GM12878 (cell line): ENCODE measurements at regions not wholly inside any gene's neighbourhood (a gene's known extent, or its start where the extent isn't known, plus 50 kb on each side); places are given as distances from the start of the nearest gene placed in this dataset.

Experiments
- BACH1 ChIP-seq: fragments of 450-650 bp; IDR thresholded peaks from 2 replicates; pipeline ENCODE4 v1.6.1; 2017; ENCODE audit warnings: mild to moderate bottlenecking, borderline replicate concordance
- FOS ChIP-seq: IDR thresholded peaks from 3 replicates; pipeline ENCODE4 v1.6.1; 2011; ENCODE audit warnings: borderline replicate concordance; ENCODE audit not compliant: insufficient read length; ENCODE audit errors: extremely low read depth
- HSF1 ChIP-seq: fragments of 150-350 bp; IDR thresholded peaks from 2 replicates; pipeline ENCODE4 v1.6.1; 2014; ENCODE audit warnings: mild to moderate bottlenecking, low read depth, low read length
- IKZF1 ChIP-seq: fragments of 450-650 bp; conservative IDR thresholded peaks from 2 replicates; pipeline ENCODE4 v1.6.1; 2017; ENCODE audit warnings: antibody characterized with exemption, mild to moderate bottlenecking
- MAX ChIP-seq: IDR thresholded peaks from 2 replicates; pipeline ENCODE4 v1.6.1; 2012; ENCODE audit warnings: low read depth, low read length, improper control_type of control experiment
- PAX8 ChIP-seq: fragments of 450-650 bp; IDR thresholded peaks from 2 replicates; pipeline ENCODE4 v1.6.1; 2017; ENCODE audit warnings: mild to moderate bottlenecking, moderate library complexity
- SIN3A ChIP-seq: IDR thresholded peaks from 2 replicates; pipeline ENCODE4 v1.6.1; 2012; ENCODE audit warnings: low read depth, low read length, improper control_type of control experiment
- SMARCA5 ChIP-seq: fragments of 450-650 bp; IDR thresholded peaks from 2 replicates; pipeline ENCODE4 v1.6.1; 2017; ENCODE audit warnings: mild to moderate bottlenecking
- SREBF1 ChIP-seq: IDR thresholded peaks from 2 replicates; pipeline ENCODE4 v1.6.1; 2012; ENCODE audit warnings: mild to moderate bottlenecking, low read length
- TCF12 ChIP-seq: IDR thresholded peaks from 2 replicates; pipeline ENCODE4 v1.6.1; 2011; ENCODE audit warnings: low read depth, mild to moderate bottlenecking, low read length
- ZNF592 ChIP-seq: fragments of 450-650 bp; IDR thresholded peaks from 2 replicates; pipeline ENCODE4 v1.6.1; 2017; ENCODE audit warnings: mild to moderate bottlenecking, moderate library complexity

GRCh38 chr12:118606690-118607089 lies 230.3 kb downstream of the SUDS3 start (continued):
- TF ChIP-seq HSF1 (no peak), ZNF592 (no peak), PAX8 (no peak), TCF12 (no peak), SIN3A (no peak), SREBF1 (no peak), BACH1 (no peak), IKZF1 (no peak), MAX (no peak), FOS (no peak), SMARCA5 (no peak)
